B cell (primary cell): ENCODE measurements at regions not wholly inside any gene's neighbourhood (a gene's known extent, or its start where the extent isn't known, plus 50 kb on each side); places are given as distances from the start of the nearest gene placed in this dataset.

Source experiments
- ATAC-seq: fragments of 200-7000 bp; cut with Tn5 transposase; one replicate; pipeline ENCODE4 v1.10.0; 2021; ENCODE audit warnings: low read depth, mild to moderate bottlenecking, moderate number of reproducible peaks, moderate library complexity
- CTCF ChIA-PET: fragments of 350-600 bp; sonication (Branson Sonifier 250); formaldehyde crosslinking; loops from one replicate; lab custom pipeline; 2021; ENCODE audit warnings: antibody characterized with exemption, inconsistent platforms; lab: Charles Lee
- POLR2A ChIA-PET: fragments of 350-600 bp; sonication (Branson Sonifier 250); formaldehyde crosslinking; loops from one replicate; lab custom pipeline; 2021; ENCODE audit warnings: antibody characterized with exemption; lab: Charles Lee
- DNase-seq: peaks from one replicate; pipeline ENCODE4 v3.0.0; 2013
- H2AFZ ChIP-seq: 2 replicates; pipeline ENCODE4 v1.6.1; 2012; ENCODE audit warnings: mild to moderate bottlenecking, low read depth, low read length; ENCODE audit not compliant: insufficient read depth, poor library complexity, severe bottlenecking
- H3K27ac ChIP-seq, 2 donors: 1 replicate in 1 of 2; 2 replicates in 1 of 2; pipeline ENCODE4 v1.5.1; 2012 to 2013; ENCODE audit warnings: low read length in 2 of 2, mild to moderate bottlenecking in 2 of 2, moderate library complexity in 1 of 2
- H3K27me3 ChIP-seq, 4 experiments: fragments of 200-600 bp in 1 of 4; sonication (generic) in 1 of 4; replicated peaks in 1 of 4; 1 replicate in 2 of 4; 2 replicates in 2 of 4; pipeline versions ENCODE4 v1.6.1 to v1.7.0; 2013 to 2016; ENCODE audit warnings: low read length in 3 of 4, mild to moderate bottlenecking in 2 of 4, mixed read lengths in 1 of 4, moderate library complexity in 1 of 4; ENCODE audit not compliant: insufficient read depth in 4 of 4, control insufficient read depth in 3 of 4; ENCODE audit errors: control extremely low read depth in 1 of 4
- H3K36me3 ChIP-seq, 2 experiments: replicated peaks in 1 of 2; 1 replicate in 1 of 2; 2 replicates in 1 of 2; pipeline versions ENCODE4 v1.6.1 to v1.7.1; 2013; ENCODE audit warnings: low read length in 1 of 2; ENCODE audit not compliant: insufficient read depth in 2 of 2, control insufficient read depth in 1 of 2; ENCODE audit errors: control extremely low read depth in 1 of 2, extremely low read depth in 1 of 2
- H3K4me1 ChIP-seq, 2 donors: fragments of 200-600 bp in 1 of 2; sonication (generic) in 1 of 2; 1 replicate in 1 of 2; 2 replicates in 1 of 2; pipeline versions ENCODE4 v1.5.1 to v1.6.1; 2013 to 2017; ENCODE audit warnings: low read length in 2 of 2; ENCODE audit not compliant: control insufficient read depth in 2 of 2, insufficient read depth in 2 of 2
- H3K4me2 ChIP-seq: replicated peaks from 2 replicates; pipeline ENCODE3; 2012; ENCODE audit warnings: mild to moderate bottlenecking, low read depth, low read length; ENCODE audit not compliant: poor library complexity, severe bottlenecking
- H3K4me3 ChIP-seq, 5 experiments: fragments of 200-600 bp in 1 of 5; sonication (generic) in 1 of 5; 1 replicate in 3 of 5; 2 replicates in 2 of 5; pipeline versions ENCODE4 v1.5.1 to v1.7.0; 2011 to 2016; ENCODE audit warnings: low read length in 4 of 5, mild to moderate bottlenecking in 4 of 5, low read depth in 2 of 5, control low read depth in 1 of 5, moderate library complexity in 1 of 5; ENCODE audit not compliant: insufficient read depth in 1 of 5; ENCODE audit errors: control extremely low read depth in 1 of 5, extremely low read depth in 1 of 5
- H3K79me2 ChIP-seq: fragments of 200-600 bp; sonication (generic); one replicate; pipeline ENCODE4 v1.6.0; 2016; ENCODE audit warnings: low read length; ENCODE audit not compliant: control insufficient read depth, insufficient read depth
- H3K9ac ChIP-seq: fragments of 200-600 bp; sonication (generic); 2 replicates; pipeline ENCODE4 v1.6.1; 2017; ENCODE audit warnings: mild to moderate bottlenecking, low read length, moderate library complexity
- H3K9me3 ChIP-seq, 3 donors: one replicate each; pipeline versions ENCODE4 v1.6.1 to v1.7.1; 2013; ENCODE audit warnings: low read length in 2 of 3; ENCODE audit not compliant: control insufficient read depth in 2 of 3, insufficient read depth in 1 of 3; ENCODE audit errors: control extremely low read depth in 1 of 3
- H4K20me1 ChIP-seq: 2 replicates; pipeline ENCODE4 v1.6.0; 2012; ENCODE audit warnings: mild to moderate bottlenecking, low read length; ENCODE audit not compliant: insufficient read depth, control insufficient read depth, poor library complexity, severe bottlenecking
- H3K27ac Mint-ChIP-seq: one replicate; pipeline ENCODE4 v1.8.0; 2021; ENCODE audit warnings: mixed read lengths
- H3K27me3 Mint-ChIP-seq: one replicate; pipeline ENCODE4 v1.8.0; 2021; ENCODE audit warnings: mixed read lengths
- H3K4me1 Mint-ChIP-seq: one replicate; pipeline ENCODE4 v1.8.0; 2021; ENCODE audit warnings: mixed read lengths
- H3K4me3 Mint-ChIP-seq: one replicate; pipeline ENCODE4 v1.8.0; 2021; ENCODE audit warnings: mixed read lengths
- H3K9me3 Mint-ChIP-seq: one replicate; pipeline ENCODE4 v1.8.0; 2022; ENCODE audit warnings: mixed read lengths; ENCODE audit not compliant: insufficient read depth
- EZH2 ChIP-seq: IDR thresholded peaks from 2 replicates; pipeline ENCODE4 v1.6.1; 2012; ENCODE audit warnings: borderline replicate concordance, low read depth, mild to moderate bottlenecking, moderate library complexity, low read length; ENCODE audit not compliant: insufficient read depth, poor library complexity, severe bottlenecking
- WGBS: methylation state at CpG from one replicate; pipeline ENCODE4 v1.1.5; 2013; ENCODE audit warnings: missing lambda C conversion rate; ENCODE audit not compliant: insufficient coverage; 5-methylcytosine and 5-hydroxymethylcytosine counted together
- intact Hi-C: fragments of 100-400 bp; cut with micrococcal nuclease; formaldehyde crosslinking; loops from one replicate; pipeline ENCODE4 v1.10.0; 2022
- TF ChIP-seq, protein P1 (sequence below): fragments of 200-600 bp; IDR thresholded peaks from one replicate; pipeline ENCODE4 v1.8.0; 2022; ENCODE audit warnings: antibody characterized with exemption, mild to moderate bottlenecking

DNA sequence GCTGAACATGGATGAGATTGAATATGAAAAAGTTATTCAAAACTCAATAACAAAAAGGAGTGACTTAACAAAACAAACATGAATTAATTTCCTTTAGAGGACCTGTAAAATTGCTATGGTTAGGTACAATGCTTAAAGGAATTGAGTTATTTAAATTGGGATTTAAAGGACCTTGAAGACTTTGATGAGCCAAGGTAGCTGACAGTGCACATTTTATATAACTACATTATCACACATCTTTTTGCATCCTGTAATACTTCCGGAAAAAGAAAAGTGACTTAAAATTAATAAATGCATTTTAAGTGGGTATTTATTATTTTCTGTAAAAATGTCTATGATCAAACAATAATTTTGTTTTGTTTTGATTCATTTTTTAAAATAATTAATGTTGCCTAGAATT is 964.8 kb upstream of the SLIT2 start:
- POLR2A ChIA-PET: no interaction called here
- intact Hi-C loops: no loop called here
- Mint-ChIP-seq H3K27ac (no peak overlapping the region), H3K9me3 (peaks cover 8% of the 10 kb centered on the region), H3K4me3 (no peak overlapping the region), H3K27me3 (no peaks in the 10 kb centered on the region), H3K4me1 (no peaks in the 10 kb centered on the region)
- no CpG with 5 or more reads among the region's 1 CpG for WGBS
- Histone ChIP-seq H3K4me3 (no peak overlapping the region), H3K36me3 (no peaks in the 10 kb centered on the region), H3K27ac (no peak overlapping the region), H3K27me3 (no peaks in the 10 kb centered on the region), H3K4me1 (no peaks in the 10 kb centered on the region), H3K9me3 (no peaks in the 10 kb centered on the region), H4K20me1 (no peaks in the 10 kb centered on the region), H3K9ac (no peak overlapping the region), H3K4me2 (no peak overlapping the region), H3K79me2 (no peaks in the 10 kb centered on the region), H2AFZ (no peak overlapping the region)
- TF ChIP-seq EZH2: no peak
- TF ChIP-seq, protein P1, sequence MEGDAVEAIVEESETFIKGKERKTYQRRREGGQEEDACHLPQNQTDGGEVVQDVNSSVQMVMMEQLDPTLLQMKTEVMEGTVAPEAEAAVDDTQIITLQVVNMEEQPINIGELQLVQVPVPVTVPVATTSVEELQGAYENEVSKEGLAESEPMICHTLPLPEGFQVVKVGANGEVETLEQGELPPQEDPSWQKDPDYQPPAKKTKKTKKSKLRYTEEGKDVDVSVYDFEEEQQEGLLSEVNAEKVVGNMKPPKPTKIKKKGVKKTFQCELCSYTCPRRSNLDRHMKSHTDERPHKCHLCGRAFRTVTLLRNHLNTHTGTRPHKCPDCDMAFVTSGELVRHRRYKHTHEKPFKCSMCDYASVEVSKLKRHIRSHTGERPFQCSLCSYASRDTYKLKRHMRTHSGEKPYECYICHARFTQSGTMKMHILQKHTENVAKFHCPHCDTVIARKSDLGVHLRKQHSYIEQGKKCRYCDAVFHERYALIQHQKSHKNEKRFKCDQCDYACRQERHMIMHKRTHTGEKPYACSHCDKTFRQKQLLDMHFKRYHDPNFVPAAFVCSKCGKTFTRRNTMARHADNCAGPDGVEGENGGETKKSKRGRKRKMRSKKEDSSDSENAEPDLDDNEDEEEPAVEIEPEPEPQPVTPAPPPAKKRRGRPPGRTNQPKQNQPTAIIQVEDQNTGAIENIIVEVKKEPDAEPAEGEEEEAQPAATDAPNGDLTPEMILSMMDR: no peak
- ATAC-seq (no peak), DNase-seq (no peak)
- CTCF ChIA-PET: no interaction called here

DNA sequence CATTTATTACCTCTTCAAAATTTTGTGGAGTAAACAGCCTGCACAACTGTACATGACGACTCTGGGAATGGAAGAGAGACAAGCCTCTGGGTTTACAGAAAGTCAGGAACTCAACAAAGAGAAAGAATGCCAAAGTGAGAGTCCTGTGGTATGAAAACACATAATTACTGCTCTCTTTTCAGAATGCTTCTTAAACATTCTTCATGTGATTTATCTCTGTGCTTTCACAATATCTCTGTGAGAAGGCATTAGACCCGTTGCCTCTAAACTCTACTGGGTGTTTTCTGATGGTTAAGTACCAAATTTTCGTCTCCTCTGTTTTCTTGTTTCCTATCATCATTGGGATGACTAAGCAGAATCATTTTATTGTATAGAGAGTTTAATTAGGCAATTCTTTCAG is 966.6 kb upstream of the SLIT2 start:
- Histone ChIP-seq H3K4me3 (no peak overlapping the region), H3K4me1 (no peaks in the 10 kb centered on the region), H3K9ac (no peak overlapping the region), H3K27me3 (no peaks in the 10 kb centered on the region), H3K27ac (no peak overlapping the region), H3K79me2 (no peaks in the 10 kb centered on the region), H3K4me2 (no peak overlapping the region), H3K36me3 (no peaks in the 10 kb centered on the region), H3K9me3 (peaks cover 0 to 6% (median 0%) of the 10 kb centered on the region in 3 donors), H4K20me1 (no peaks in the 10 kb centered on the region), H2AFZ (no peak overlapping the region)
- Mint-ChIP-seq H3K27me3 (no peaks in the 10 kb centered on the region), H3K4me3 (no peak overlapping the region), H3K9me3 (peaks cover 12% of the 10 kb centered on the region), H3K27ac (no peak overlapping the region), H3K4me1 (no peaks in the 10 kb centered on the region)
- ATAC-seq (no peak), DNase-seq (no peak)
- POLR2A ChIA-PET: no interaction called here
- no CpG with 5 or more reads among the region's 3 CpGs for WGBS
- TF ChIP-seq, protein P1: no peak
- no peak for TF ChIP-seq EZH2
- intact Hi-C loops: no loop called here
- CTCF ChIA-PET: no interaction called here
